Gastroesophageal sphincter (tissue), 3 donors: ENCODE measurements at regions not wholly inside any gene's neighbourhood (a gene's known extent, or its start where the extent isn't known, plus 50 kb on each side); places are given as distances from the start of the nearest gene placed in this dataset.

Experiments used
- CTCF ChIP-seq, 4 experiments: fragments of 200-600 bp in 2 of 4; fragments of 450-650 bp in 2 of 4; sonication (generic) in 1 of 4; IDR thresholded peaks; one replicate each; pipeline ENCODE4 v1.5.1; 2017 to 2019; ENCODE audit warnings: antibody characterized with exemption in 4 of 4, mild to moderate bottlenecking in 2 of 4, moderate library complexity in 2 of 4
- EP300 ChIP-seq: sonication (generic); formaldehyde crosslinking; IDR thresholded peaks from one replicate; pipeline ENCODE4 v1.6.1; 2017; ENCODE audit warnings: antibody characterized with exemption, mild to moderate bottlenecking
- POLR2A ChIP-seq, 2 donors: fragments of 450-650 bp; IDR thresholded peaks; one replicate each; pipeline ENCODE4 v1.6.1; 2017; ENCODE audit warnings: antibody characterized with exemption in 2 of 2, mild to moderate bottlenecking in 2 of 2, moderate library complexity in 1 of 2
- POLR2AphosphoS5 ChIP-seq: sonication (generic); formaldehyde crosslinking; IDR thresholded peaks from one replicate; pipeline ENCODE4 v1.6.1; 2017; ENCODE audit warnings: antibody characterized with exemption

GRCh38 chr18:78830826-78831225, 148.8 kb upstream of the SALL3 start:
- TF ChIP-seq CTCF (IDR thresholded peaks at IDR 0.05) (no peak), POLR2AphosphoS5 (no peak), POLR2A (IDR thresholded peaks at IDR 0.05) (no peak), EP300 (no peak)
